Neural cell (in vitro differentiated cells): ENCODE measurements at regions not wholly inside any gene's neighbourhood (a gene's known extent, or its start where the extent isn't known, plus 50 kb on each side); places are given as distances from the start of the nearest gene placed in this dataset.

Experiments used
- EP300 ChIP-seq: fragments of 450-650 bp; conservative IDR thresholded peaks from 2 replicates; pipeline ENCODE4 v1.6.1; 2014; ENCODE audit warnings: antibody characterized with exemption, mild to moderate bottlenecking, moderate library complexity; ENCODE audit not compliant: poor library complexity, severe bottlenecking
- EZH2 ChIP-seq: fragments of 200-600, 300-800 bp; shearing (Covaris generic), sonication (generic); IDR thresholded peaks from 2 replicates; pipeline ENCODE4 v1.6.1; 2014; ENCODE audit warnings: antibody characterized with exemption, low read length, borderline replicate concordance, mild to moderate bottlenecking; ENCODE audit not compliant: insufficient read depth, poor library complexity, severe bottlenecking
- MXI1 ChIP-seq: fragments of 450-650 bp; conservative IDR thresholded peaks from 2 replicates; pipeline ENCODE4 v1.6.1; 2014; ENCODE audit warnings: antibody characterized with exemption, mild to moderate bottlenecking; ENCODE audit not compliant: poor library complexity, severe bottlenecking
- POLR2AphosphoS5 ChIP-seq: IDR thresholded peaks from 2 replicates; pipeline ENCODE4 v1.6.1; 2012
- RAD21 ChIP-seq: fragments of 450-650 bp; conservative IDR thresholded peaks from 2 replicates; pipeline ENCODE4 v1.6.1; 2014; ENCODE audit warnings: antibody characterized with exemption, mild to moderate bottlenecking, moderate library complexity
- TF ChIP-seq, protein P1 (sequence below): fragments of 450-650 bp; IDR thresholded peaks from 2 replicates; pipeline ENCODE4 v1.5.1; 2014; ENCODE audit warnings: antibody characterized with exemption, mild to moderate bottlenecking, moderate library complexity; ENCODE audit not compliant: poor library complexity, severe bottlenecking

GRCh38 chr5:105088961-105089360 lies 1526.4 kb upstream of the NUDT12 start:
- TF ChIP-seq, protein P1, sequence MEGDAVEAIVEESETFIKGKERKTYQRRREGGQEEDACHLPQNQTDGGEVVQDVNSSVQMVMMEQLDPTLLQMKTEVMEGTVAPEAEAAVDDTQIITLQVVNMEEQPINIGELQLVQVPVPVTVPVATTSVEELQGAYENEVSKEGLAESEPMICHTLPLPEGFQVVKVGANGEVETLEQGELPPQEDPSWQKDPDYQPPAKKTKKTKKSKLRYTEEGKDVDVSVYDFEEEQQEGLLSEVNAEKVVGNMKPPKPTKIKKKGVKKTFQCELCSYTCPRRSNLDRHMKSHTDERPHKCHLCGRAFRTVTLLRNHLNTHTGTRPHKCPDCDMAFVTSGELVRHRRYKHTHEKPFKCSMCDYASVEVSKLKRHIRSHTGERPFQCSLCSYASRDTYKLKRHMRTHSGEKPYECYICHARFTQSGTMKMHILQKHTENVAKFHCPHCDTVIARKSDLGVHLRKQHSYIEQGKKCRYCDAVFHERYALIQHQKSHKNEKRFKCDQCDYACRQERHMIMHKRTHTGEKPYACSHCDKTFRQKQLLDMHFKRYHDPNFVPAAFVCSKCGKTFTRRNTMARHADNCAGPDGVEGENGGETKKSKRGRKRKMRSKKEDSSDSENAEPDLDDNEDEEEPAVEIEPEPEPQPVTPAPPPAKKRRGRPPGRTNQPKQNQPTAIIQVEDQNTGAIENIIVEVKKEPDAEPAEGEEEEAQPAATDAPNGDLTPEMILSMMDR = no peak
- TF ChIP-seq POLR2AphosphoS5 (no peak), RAD21 (no peak), EZH2 (no peak), EP300 (no peak), MXI1 (no peak)
